CD4-positive, alpha-beta T cell treated with Interleukin-12 subunit alpha and Interleukin-12 subunit beta, for 1 hour (primary cell): ENCODE measurements at regions not wholly inside any gene's neighbourhood (a gene's known extent, or its start where the extent isn't known, plus 50 kb on each side); places are given as distances from the start of the nearest gene placed in this dataset.

Experiments
- DNase-seq: peaks from one replicate; pipeline ENCODE4 v3.0.0-alpha.2; 2020

- DNase-seq, result no peak
Observed at GRCh38 chr11:128215238-128215882, 372.0 kb downstream of the ETS1 start.

- no peak for DNase-seq
Observed at GRCh38 chr11:128214263-128214662, 373.1 kb downstream of the ETS1 start.

- DNase-seq, result no peak
Observed at GRCh38 chr11:128213461-128213860, 373.9 kb downstream of the ETS1 start.

GRCh38 chr11:128212324-128212723 is 375.0 kb downstream of the ETS1 start:
- DNase-seq, result no peak

GRCh38 chr11:128210148-128210940 is 377.0 kb downstream of the ETS1 start:
- no peak for DNase-seq

- DNase-seq, result no peak
Observed at GRCh38 chr11:128209138-128209435, 378.3 kb downstream of the ETS1 start.

- no peak for DNase-seq
Observed at GRCh38 chr11:128208329-128209137, 378.8 kb downstream of the ETS1 start.

- DNase-seq, result no peak
Observed at GRCh38 chr11:128207861-128208321, 379.5 kb downstream of the ETS1 start.

- DNase-seq, result no peak
Observed at GRCh38 chr11:128206461-128206860, 380.9 kb downstream of the ETS1 start.

- no peak for DNase-seq
Observed at GRCh38 chr11:128205796-128206195, 381.6 kb downstream of the ETS1 start.

GRCh38 chr11:128204898-128205297 is 382.5 kb downstream of the ETS1 start:
- no peak for DNase-seq

GRCh38 chr11:128201801-128202200 is 385.6 kb downstream of the ETS1 start:
- no peak for DNase-seq

- no peak for DNase-seq
Observed at GRCh38 chr11:128201009-128201408, 386.3 kb downstream of the ETS1 start.

GRCh38 chr11:128200467-128200866 is 386.9 kb downstream of the ETS1 start:
- DNase-seq, result no peak

GRCh38 chr11:128198216-128198772 is 389.1 kb downstream of the ETS1 start:
- no peak for DNase-seq

- no peak for DNase-seq
Observed at GRCh38 chr11:128196235-128196634, 391.1 kb downstream of the ETS1 start.

- DNase-seq, result no peak
Observed at GRCh38 chr11:128195756-128196155, 391.6 kb downstream of the ETS1 start.

- peak; percentile 70 for DNase-seq
Observed at GRCh38 chr11:128195057-128195751, 392.2 kb downstream of the ETS1 start.

- DNase-seq, result no peak
Observed at GRCh38 chr11:128194216-128194615, 393.1 kb downstream of the ETS1 start.

- DNase-seq, result no peak
Observed at GRCh38 chr11:128193615-128194014, 393.7 kb downstream of the ETS1 start.

- DNase-seq, result peak; percentile 25
Observed at GRCh38 chr11:128190312-128190711, 397.0 kb downstream of the ETS1 start.

GRCh38 chr11:128189823-128190222 is 397.5 kb downstream of the ETS1 start:
- DNase-seq, result no peak
